EH (cell line): ENCODE measurements at regions not wholly inside any gene's neighbourhood (a gene's known extent, or its start where the extent isn't known, plus 50 kb on each side); places are given as distances from the start of the nearest gene placed in this dataset.
"Not testable (repeated sequence)": the region's sequence is repeated elsewhere in the genome, so short reads cannot be mapped to it uniquely, and the experiment has no call there.

Source experiments
- DNase-seq: peaks from one replicate; pipeline ENCODE4 v3.0.0-alpha.2; 2015; ENCODE audit warnings: low read depth

GRCh38 chr2:209162129-209162528 lies 261.7 kb upstream of the MAP2 start:
- no peak for DNase-seq

GRCh38 chr2:209181984-209182383 lies 241.9 kb upstream of the MAP2 start:
- DNase-seq = no peak

GRCh38 chr2:209186886-209187285 lies 237.0 kb upstream of the MAP2 start:
- not testable (repeated sequence) for DNase-seq

GRCh38 chr2:209189893-209190292 lies 234.0 kb upstream of the MAP2 start:
- DNase-seq = no peak

GRCh38 chr2:209191139-209191538 lies 232.7 kb upstream of the MAP2 start:
- no peak for DNase-seq

GRCh38 chr2:209194717-209195116 lies 229.1 kb upstream of the MAP2 start:
- no peak for DNase-seq

GRCh38 chr2:209208211-209208610 lies 215.6 kb upstream of the MAP2 start:
- no peak for DNase-seq

GRCh38 chr2:209209943-209210342 lies 213.9 kb upstream of the MAP2 start:
- no peak for DNase-seq

GRCh38 chr2:209230560-209230959 lies 193.3 kb upstream of the MAP2 start:
- no peak for DNase-seq

- no peak for DNase-seq
Measured at GRCh38 chr2:209236377-209236776, 187.5 kb upstream of the MAP2 start.

GRCh38 chr2:209238765-209239584 lies 184.9 kb upstream of the MAP2 start:
- DNase-seq = no peak

- no peak for DNase-seq
Measured at GRCh38 chr2:209239585-209239938, 184.3 kb upstream of the MAP2 start.

- DNase-seq = no peak
Measured at GRCh38 chr2:209240204-209240603, 183.6 kb upstream of the MAP2 start.

GRCh38 chr2:209253544-209253943 lies 170.3 kb upstream of the MAP2 start:
- DNase-seq = no peak

- no peak for DNase-seq
Measured at GRCh38 chr2:209259767-209260166, 164.1 kb upstream of the MAP2 start.

GRCh38 chr2:209260281-209260680 lies 163.6 kb upstream of the MAP2 start:
- DNase-seq = no peak

- not testable (repeated sequence) for DNase-seq
Measured at GRCh38 chr2:209261366-209262053, 162.3 kb upstream of the MAP2 start.

- no peak for DNase-seq
Measured at GRCh38 chr2:209269024-209269423, 154.8 kb upstream of the MAP2 start.

- DNase-seq = no peak
Measured at GRCh38 chr2:209276000-209276399, 147.8 kb upstream of the MAP2 start.

GRCh38 chr2:209277444-209277843 lies 146.4 kb upstream of the MAP2 start:
- DNase-seq = no peak

GRCh38 chr2:209298601-209299000 lies 125.2 kb upstream of the MAP2 start:
- no peak for DNase-seq

GRCh38 chr2:209299478-209299877 lies 124.4 kb upstream of the MAP2 start:
- DNase-seq = not testable (repeated sequence)

GRCh38 chr2:209300766-209301165 lies 123.1 kb upstream of the MAP2 start:
- not testable (repeated sequence) for DNase-seq

- DNase-seq = no peak
Measured at GRCh38 chr2:209305026-209305425, 118.8 kb upstream of the MAP2 start.
